Smooth muscle cell (in vitro differentiated cells): ENCODE measurements at regions not wholly inside any gene's neighbourhood (a gene's known extent, or its start where the extent isn't known, plus 50 kb on each side); places are given as distances from the start of the nearest gene placed in this dataset.

Experiments used
- DNase-seq: peaks from one replicate; lab custom pipeline; 2025; ENCODE audit not compliant: unreplicated experiment; lab: John Stamatoyannopoulos, UW
- H2AFZ ChIP-seq: fragments of 200-600 bp; sonication (generic); 2 replicates; pipeline ENCODE4 v1.6.0; 2016; ENCODE audit warnings: antibody characterized with exemption, low read depth, mild to moderate bottlenecking
- H3F3A ChIP-seq: fragments of 200-600 bp; sonication (generic); 2 replicates; pipeline ENCODE4 v1.6.0; 2017; ENCODE audit warnings: antibody characterized with exemption, low read depth
- H3K27ac ChIP-seq: fragments of 200-600 bp; sonication (generic); 2 replicates; pipeline ENCODE4 v1.5.1; 2016; ENCODE audit warnings: low read depth, mild to moderate bottlenecking
- H3K27me3 ChIP-seq: fragments of 200-600 bp; sonication (generic); 2 replicates; pipeline ENCODE4 v1.6.1; 2016; ENCODE audit warnings: low read depth, mild to moderate bottlenecking
- H3K36me3 ChIP-seq: fragments of 200-600 bp; sonication (generic); 2 replicates; pipeline ENCODE4 v1.5.1; 2016; ENCODE audit warnings: low read depth
- H3K4me1 ChIP-seq: fragments of 200-600 bp; sonication (generic); 2 replicates; pipeline ENCODE4 v1.5.1; 2016; ENCODE audit warnings: low read depth
- H3K4me2 ChIP-seq: fragments of 200-600 bp; sonication (generic); 2 replicates; pipeline ENCODE4 v1.6.0; 2016; ENCODE audit warnings: mild to moderate bottlenecking
- H3K4me3 ChIP-seq: fragments of 200-600 bp; sonication (generic); 2 replicates; pipeline ENCODE4 v1.5.1; 2016; ENCODE audit warnings: mild to moderate bottlenecking
- H3K79me2 ChIP-seq: fragments of 200-600 bp; sonication (generic); 2 replicates; pipeline ENCODE4 v1.6.0; 2016; ENCODE audit warnings: low read depth, mild to moderate bottlenecking
- H3K9ac ChIP-seq: fragments of 200-600 bp; sonication (generic); 2 replicates; pipeline ENCODE4 v1.6.0; 2016; ENCODE audit warnings: low read depth
- H3K9me3 ChIP-seq: fragments of 200-600 bp; sonication (generic); replicated peaks from 2 replicates; pipeline ENCODE4 v1.5.1; 2016; ENCODE audit warnings: low read depth
- H4K20me1 ChIP-seq: fragments of 200-600 bp; sonication (generic); 2 replicates; pipeline ENCODE4 v1.6.0; 2016; ENCODE audit warnings: low read depth
- WGBS: methylation state at CpG from one replicate; pipeline ENCODE4 v1.1.7; 2016; ENCODE audit warnings: low lambda C conversion rate; 5-methylcytosine and 5-hydroxymethylcytosine counted together
- TF ChIP-seq, protein P1 (sequence below): fragments of 200-600 bp; sonication (generic); IDR thresholded peaks from 2 replicates; pipeline ENCODE4 v1.5.1; 2017; ENCODE audit warnings: borderline replicate concordance, mild to moderate bottlenecking, antibody characterized with exemption; ENCODE audit not compliant: insufficient read depth, poor library complexity, severe bottlenecking

DNA sequence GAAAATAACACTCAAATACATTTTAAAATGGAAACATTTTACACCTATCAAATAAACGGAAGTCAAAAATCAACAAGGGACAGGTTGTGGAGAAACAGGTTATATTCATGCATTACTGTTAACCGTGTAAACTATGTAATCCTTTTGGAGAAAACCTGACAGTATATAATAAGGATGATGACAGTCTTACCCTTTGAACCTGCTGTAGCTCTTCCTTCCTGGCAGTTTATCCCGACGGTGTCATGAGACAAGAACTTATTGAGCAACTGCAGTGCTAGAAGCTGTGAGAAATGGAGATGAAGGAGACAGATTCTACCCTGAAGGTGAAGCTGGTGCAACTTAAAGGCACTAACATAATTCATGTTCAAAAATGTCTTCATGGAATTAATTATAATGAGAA, 76.7 kb downstream of the PLEKHG1 start:
- no peak overlapping the region for H3K27ac ChIP-seq
- H3K9ac ChIP-seq: no peak overlapping the region
- TF ChIP-seq, protein P1, sequence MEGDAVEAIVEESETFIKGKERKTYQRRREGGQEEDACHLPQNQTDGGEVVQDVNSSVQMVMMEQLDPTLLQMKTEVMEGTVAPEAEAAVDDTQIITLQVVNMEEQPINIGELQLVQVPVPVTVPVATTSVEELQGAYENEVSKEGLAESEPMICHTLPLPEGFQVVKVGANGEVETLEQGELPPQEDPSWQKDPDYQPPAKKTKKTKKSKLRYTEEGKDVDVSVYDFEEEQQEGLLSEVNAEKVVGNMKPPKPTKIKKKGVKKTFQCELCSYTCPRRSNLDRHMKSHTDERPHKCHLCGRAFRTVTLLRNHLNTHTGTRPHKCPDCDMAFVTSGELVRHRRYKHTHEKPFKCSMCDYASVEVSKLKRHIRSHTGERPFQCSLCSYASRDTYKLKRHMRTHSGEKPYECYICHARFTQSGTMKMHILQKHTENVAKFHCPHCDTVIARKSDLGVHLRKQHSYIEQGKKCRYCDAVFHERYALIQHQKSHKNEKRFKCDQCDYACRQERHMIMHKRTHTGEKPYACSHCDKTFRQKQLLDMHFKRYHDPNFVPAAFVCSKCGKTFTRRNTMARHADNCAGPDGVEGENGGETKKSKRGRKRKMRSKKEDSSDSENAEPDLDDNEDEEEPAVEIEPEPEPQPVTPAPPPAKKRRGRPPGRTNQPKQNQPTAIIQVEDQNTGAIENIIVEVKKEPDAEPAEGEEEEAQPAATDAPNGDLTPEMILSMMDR: no peak
- H3K79me2 ChIP-seq: no peaks in the 10 kb centered on the region
- no peaks in the 10 kb centered on the region for H3F3A ChIP-seq
- H3K4me3 ChIP-seq: no peak overlapping the region
- no peaks in the 10 kb centered on the region for H3K4me1 ChIP-seq
- peaks cover 26% of the 10 kb centered on the region for H3K27me3 ChIP-seq
- WGBS: 89% methylated on average over 4 of the region's 4 CpGs
- no peaks in the 10 kb centered on the region for H4K20me1 ChIP-seq
- no peak overlapping the region for H2AFZ ChIP-seq
- no peaks in the 10 kb centered on the region for H3K9me3 ChIP-seq
- H3K36me3 ChIP-seq: no peaks in the 10 kb centered on the region
- H3K4me2 ChIP-seq: no peak overlapping the region
- DNase-seq: no peak

DNA sequence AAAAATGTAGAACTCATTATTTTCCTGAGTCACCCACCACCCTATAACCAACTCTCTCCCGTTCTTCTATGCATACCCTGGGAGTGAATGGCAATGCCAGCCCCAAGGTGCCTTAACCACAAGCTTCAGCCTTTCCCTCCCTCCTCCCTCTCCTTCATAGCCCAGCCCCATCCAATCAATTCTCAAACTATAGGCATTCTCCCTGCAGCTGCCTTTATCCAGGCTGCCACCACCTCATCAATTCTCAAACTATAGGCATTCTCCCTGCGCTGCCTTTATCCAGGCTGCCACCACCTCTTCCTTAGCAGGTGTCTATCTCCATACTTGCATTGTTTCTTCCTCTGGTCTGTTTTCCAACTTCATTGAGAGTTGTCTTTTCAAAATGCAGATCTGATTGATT, 77.1 kb downstream of the PLEKHG1 start:
- Histone ChIP-seq H4K20me1 (no peaks in the 10 kb centered on the region), H3F3A (no peaks in the 10 kb centered on the region), H3K36me3 (no peaks in the 10 kb centered on the region), H3K79me2 (no peaks in the 10 kb centered on the region), H3K4me2 (no peak overlapping the region), H2AFZ (no peak overlapping the region), H3K4me3 (no peak overlapping the region), H3K4me1 (no peaks in the 10 kb centered on the region), H3K27me3 (peaks cover 26% of the 10 kb centered on the region), H3K9me3 (no peaks in the 10 kb centered on the region), H3K9ac (no peak overlapping the region), H3K27ac (no peak overlapping the region)
- WGBS: 85% methylated on average over 2 of the region's 2 CpGs
- TF ChIP-seq, protein P1: no peak
- DNase-seq: no peak

DNA sequence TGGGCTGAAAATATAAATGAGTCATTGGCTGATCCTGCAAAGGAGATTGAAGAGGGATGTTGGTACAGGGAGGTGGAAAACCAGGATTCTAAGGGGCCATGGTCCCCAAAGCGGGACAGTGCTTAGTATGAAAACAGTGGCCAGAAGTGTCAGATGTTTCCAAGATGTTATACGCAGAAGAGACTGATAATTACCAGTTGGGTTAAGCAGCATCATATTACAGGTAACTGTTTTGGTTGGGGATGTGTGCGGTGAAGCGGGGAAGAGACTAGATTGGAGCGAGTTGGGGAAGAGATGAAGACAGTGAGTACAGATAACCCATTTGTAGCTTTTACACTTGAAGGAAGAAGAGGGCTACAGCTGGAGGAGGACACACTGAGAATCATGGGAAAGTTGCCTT, 80.8 kb downstream of the PLEKHG1 start:
- 85% methylated on average over 5 of the region's 5 CpGs for WGBS
- no peak for DNase-seq
- no peaks in the 10 kb centered on the region for H3K79me2 ChIP-seq

More for the DNA sequence above, 80.8 kb downstream of the PLEKHG1 start:
- Histone ChIP-seq H3K4me2 (no peak overlapping the region), H3K27ac (no peak overlapping the region), H2AFZ (no peak overlapping the region), H4K20me1 (no peaks in the 10 kb centered on the region), H3K4me3 (no peak overlapping the region), H3F3A (no peaks in the 10 kb centered on the region), H3K4me1 (no peaks in the 10 kb centered on the region), H3K27me3 (peaks cover 12% of the 10 kb centered on the region), H3K36me3 (no peaks in the 10 kb centered on the region), H3K9ac (no peak overlapping the region), H3K9me3 (no peaks in the 10 kb centered on the region)
- TF ChIP-seq, protein P1: no peak
